HG03520 (cell line): ENCODE measurements at regions not wholly inside any gene's neighbourhood (a gene's known extent, or its start where the extent isn't known, plus 50 kb on each side); places are given as distances from the start of the nearest gene placed in this dataset.
A peak's percentile ranks its signal among the peaks of the same experiment; 100 is the strongest.

Source experiments
- ATAC-seq: cut with Tn5 transposase; IDR thresholded peaks from one replicate; pipeline ENCODE4 v1.9.1; 2021; ENCODE audit warnings: mild to moderate bottlenecking, moderate library complexity; ENCODE audit not compliant: unreplicated experiment

DNA sequence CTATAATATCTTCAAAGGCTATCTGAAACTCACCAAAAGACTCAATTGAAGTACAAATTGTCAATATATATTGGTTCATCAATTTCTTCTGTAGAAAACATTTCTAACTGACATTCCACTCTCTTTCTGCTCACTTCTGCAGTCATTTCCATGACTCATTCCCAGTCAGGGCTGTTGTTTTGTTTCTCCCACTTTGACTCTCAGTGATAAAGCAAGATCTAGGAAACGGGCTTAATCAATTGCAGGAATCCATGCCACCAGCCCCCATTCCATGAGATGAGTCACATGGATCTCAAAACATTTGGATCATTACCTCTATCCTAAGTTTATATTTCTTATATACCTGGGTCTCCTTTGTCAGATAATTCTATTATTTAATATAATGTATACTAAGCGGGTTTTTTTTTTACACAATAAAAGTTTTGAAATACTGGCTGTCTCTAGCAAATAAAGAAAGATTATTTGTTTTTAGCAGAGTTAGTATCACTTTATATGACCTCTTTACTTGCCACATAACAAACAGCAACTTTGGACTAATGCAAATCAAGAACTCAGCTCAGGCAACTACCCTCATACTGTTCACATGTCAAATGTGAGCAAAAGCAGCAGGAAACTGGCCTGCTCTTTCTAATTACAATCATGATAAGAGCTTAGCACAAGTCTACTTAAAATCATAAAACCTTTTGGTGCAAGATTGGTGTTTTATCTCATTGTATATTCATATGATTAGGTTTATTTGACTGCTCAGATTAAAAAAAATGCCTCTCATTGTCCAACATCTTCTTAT is 251.1 kb upstream of the PIK3C3 start:
- no peak for ATAC-seq

DNA sequence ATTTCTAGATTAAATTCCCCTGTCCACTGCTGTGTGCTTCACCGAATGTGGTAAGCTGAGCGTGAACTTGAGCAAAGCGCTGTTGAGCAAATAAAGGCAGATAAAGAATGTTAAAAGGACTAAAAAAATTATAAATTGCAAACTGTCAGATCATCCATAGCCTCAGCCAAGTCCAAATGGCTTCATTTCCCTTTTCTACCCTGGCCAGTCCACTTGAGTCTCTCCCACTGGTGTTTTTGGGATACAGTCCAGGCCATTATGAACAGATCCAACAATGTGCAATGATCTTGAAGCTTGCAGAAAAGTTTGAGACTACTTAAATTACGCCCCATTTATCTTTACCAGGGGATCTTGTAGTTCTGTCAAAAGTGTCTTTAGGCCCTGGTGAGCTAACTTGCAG is 254.6 kb upstream of the PIK3C3 start:
- ATAC-seq, result no peak

DNA sequence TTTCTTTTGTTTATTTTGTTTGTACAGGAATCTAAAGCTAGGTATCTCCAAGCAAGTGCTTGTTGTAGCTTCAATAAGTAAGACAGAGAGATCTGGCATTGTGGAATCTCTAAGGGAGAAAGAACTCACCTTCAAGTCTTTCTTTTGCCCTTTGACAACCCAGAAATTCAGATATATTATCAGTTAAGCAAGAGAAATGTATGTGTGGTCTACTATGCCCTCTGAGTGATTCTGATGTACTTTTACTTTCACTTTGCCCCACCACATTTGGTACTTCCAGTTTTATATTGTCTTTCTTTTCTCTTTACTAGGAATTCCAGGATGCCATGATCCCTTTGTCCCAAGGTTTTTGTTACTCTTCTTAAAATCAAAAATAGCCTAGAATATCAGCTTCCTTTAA is 259.6 kb upstream of the PIK3C3 start:
- ATAC-seq, result peak; percentile 51

DNA sequence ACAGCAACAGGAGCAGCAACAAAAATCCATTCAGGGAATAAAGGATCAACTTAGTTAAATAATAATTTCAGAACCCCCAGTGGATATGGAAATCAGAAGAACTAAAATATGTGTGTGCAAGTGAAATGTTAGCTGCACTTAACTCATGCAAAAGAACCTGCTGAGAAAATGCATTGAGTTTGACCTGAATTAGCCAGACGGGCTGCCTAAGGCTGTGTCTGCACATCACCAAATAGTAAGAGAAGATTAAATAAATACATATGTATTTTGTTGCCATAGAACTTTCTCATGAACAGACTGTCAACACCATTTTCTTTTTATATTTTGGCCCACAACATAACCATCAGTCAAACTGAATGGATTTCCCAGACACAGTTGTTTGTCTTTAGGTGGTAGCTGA is 262.0 kb upstream of the PIK3C3 start:
- no peak for ATAC-seq

DNA sequence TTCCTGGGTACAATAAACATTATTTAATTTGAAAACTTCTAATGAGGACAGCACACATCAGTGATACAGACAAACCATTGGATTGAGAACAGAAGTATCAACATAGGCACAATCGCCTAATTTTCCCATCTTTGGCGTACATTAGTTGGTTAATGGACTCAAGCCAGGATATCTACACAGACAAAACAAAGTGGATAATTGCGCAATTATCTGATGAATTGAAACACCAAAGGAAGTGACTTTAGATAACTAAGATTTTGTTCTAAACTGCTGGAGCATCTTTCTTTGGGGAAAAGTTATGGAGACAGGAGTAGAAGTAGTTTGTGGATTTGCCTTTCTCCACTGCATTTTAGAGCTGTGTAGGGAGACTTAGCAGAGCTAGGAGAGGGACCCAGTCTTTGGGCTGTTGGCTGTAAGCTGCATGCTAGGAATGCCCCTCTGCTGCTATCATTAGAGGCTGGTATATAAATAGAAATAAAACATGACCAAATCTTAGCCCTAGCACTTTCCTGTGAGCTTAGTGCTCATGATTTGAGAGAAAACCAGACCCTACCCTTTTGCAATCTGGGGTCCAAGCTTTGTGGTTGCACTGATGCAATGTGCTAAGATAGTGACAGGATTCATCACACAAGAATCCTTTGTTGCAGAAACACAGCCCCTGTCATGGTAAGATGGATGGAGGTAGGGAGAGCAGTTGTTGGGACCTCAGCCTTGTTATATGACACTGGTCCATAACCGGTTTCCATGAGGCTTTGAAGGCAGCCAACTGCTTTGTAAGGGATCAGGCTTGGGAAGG is 264.5 kb upstream of the PIK3C3 start:
- no peak for ATAC-seq

DNA sequence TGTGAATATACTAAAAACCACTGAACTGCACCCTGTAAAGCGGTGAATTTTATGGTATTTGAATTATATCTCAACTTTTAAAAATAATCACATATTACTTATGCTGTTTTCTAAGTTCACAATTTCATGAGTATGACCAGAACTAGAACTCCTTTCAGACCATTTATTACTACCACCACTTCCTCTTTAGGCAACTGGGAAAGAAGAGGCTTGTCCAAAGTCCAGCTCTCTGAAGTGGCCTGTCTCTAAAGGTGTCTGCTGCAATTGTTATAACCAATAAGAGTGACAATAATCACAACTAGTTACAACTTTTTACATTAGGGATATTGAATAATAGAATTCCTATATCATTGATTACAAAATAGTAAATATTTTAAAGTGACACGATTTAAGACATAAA is 267.9 kb upstream of the PIK3C3 start:
- no peak for ATAC-seq

DNA sequence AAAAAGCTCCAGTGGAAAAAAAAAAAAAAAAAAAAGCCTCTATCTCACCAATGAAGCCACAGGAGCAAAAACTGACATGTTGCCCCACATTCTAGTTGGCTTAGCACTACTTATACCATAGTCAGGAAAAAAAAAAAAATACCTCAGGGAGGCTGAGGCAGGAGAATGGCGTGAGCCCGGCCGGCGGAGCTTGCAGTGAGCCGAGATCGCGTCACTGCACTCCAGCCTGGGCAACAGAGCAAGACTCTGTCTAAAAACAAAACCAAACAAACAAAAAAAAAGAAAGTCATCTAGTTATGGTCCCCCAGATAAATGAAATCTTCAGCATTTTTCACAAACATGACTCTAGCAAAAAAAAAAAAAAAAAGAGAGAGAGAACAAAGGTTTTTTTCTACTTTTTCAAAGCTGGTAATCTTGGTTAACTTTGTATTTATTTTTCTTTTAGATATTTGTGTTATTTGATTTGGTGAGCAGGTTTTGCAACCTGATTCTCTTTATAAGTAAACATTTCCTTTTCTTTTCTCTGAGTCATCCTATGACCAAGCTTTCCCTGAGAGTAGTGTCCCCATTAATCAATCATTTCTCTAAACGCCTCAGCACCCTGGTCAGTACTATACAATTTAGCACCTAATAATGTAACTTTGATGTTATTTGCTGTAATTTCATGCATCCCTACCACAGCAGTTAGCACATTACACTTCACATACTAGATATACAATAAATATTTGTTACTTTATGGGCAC is 273.7 kb upstream of the PIK3C3 start:
- no peak for ATAC-seq

DNA sequence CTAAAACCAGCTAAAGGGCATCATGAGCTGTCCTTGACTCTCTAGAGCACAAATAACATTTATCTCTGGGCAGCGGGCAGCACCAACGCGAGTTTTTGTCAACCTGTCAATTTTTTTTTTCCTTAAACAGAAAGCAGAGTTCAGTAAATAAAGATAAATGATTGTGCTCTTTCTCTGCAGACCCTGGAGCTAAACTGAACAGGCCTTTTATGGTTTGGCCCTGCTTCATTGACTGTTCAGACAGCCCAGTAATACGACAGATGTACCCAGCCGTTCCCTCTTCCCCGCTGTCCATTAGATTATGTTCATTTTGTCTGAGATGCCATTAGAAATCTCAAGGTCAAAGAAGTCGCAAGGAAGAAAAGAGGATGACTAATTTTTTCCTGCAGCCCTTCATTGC is 280.5 kb upstream of the PIK3C3 start:
- ATAC-seq, result no peak

DNA sequence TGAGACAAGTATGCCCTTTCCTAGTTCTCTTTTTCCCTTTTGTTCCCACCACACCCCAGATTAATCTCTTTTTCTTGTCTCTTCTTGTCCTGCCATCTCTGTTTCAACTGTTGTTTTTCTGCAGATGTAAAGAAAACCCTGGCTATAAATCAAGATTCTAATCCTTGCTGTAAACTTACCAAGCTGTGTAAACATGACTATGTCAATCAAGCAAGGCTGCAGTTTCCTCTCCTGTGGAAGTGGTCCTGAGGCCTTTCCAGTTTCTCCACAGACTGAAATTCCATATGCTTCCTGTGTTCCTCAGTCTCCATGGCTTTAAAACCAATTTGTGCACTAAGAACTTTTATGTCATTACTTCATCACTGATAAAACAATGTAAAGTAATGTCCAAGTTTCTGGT is 288.8 kb upstream of the PIK3C3 start:
- ATAC-seq, result no peak

DNA sequence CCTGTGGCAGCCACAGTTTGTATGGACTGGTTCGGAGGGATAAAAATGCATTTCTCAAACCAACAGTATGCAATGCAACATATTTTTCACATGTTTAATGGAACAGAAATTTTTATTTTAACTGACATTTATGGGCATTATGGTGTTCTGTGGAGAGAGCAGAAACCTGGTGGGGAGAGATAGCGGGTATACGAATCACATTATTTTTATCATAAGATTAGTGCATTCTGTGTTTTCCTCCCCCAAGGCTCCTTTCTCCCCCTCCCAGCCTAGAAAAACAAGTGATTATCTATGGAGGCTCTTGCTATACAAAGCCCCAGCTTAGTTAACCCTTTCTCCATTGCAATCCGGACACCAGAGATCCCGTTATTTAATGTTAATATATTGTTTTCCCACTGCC is 289.8 kb upstream of the PIK3C3 start:
- ATAC-seq, result no peak

DNA sequence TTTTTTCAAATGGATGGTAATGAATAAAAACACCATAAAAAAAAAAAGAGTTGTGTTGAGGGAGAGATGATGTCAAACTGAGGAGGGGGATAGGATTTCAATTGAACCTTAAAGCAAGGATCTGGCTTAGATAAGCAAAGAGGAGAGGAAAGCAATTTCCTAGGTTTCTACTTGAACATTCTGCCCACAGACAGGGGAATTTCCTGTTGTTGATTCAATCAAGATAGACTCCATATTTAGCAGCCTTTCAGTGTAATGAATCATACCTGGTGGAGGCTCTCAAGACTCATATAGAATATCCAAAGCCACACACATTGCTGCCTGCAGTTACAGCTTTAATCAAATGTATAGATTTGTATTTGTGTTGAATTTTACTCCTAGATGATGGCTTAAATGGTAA is 294.4 kb upstream of the PIK3C3 start:
- no peak for ATAC-seq

DNA sequence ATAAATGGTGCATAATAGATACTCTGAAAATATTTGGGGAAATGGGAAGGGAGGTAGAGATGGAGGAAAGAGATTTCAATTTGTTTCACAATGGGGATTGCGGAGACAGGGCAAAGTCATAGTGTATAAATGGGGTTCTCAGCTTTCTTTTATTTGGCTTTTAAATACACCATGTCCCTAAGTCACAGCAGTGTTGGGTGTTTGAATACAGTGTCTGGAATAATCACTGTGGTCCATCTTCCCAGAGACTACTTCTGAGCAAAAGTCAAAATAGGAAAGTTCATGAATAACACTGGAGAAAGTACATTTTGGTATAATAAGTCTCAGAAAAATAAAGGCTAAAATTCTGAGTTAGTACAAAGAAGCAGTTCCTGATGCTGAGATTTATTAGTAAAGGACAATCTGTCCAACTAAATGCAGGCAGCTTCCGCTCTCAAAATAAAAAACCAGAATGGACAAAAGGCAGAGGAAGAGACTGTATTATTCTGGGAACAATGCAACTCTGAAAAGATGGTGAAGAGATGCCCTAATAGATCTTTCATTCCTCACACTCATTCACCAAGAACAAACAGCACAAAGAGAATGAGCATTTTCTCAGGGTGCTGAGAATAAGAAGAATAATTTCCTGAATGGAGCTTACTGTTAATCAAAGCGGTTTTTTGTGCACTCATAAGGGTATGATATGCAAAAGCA is 295.4 kb upstream of the PIK3C3 start:
- no peak for ATAC-seq

DNA sequence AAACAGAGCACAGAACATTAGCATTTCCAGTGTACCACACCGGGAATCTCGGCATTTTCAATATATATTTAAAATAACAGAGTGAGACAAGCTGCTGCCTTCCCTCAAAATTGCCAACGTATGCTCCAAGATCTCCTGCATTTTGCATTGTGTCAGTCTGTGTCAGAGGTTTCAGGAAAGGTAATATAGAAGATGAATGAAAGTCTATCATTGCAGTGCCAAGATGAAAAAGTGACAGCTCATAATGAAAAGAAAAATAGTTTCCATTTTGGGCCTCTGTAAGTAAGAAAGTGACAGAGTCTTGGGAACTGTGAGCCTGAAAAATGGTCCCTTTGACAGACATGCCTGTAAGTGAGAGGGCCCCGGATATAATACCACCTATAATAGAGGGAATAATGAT is 297.8 kb upstream of the PIK3C3 start:
- ATAC-seq, result no peak

DNA sequence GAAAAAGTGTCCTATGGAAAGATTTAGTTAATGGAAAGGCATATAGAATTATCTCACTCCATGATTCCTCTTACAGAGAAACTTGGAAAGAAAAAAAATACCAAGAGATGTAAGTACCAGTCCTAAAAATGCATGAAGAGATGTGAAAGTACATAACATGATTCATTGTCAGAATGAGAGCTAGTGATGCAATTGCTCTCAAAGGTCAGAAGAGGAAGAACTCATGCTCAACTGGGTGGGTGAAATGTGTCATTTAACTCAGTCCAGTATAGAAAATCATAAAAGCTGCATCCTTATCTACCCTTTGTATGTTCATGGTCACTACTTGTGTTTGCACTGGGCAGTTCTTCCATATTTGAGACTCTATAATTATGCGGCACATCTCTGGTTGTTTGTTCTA is 300.0 kb upstream of the PIK3C3 start:
- no peak for ATAC-seq

DNA sequence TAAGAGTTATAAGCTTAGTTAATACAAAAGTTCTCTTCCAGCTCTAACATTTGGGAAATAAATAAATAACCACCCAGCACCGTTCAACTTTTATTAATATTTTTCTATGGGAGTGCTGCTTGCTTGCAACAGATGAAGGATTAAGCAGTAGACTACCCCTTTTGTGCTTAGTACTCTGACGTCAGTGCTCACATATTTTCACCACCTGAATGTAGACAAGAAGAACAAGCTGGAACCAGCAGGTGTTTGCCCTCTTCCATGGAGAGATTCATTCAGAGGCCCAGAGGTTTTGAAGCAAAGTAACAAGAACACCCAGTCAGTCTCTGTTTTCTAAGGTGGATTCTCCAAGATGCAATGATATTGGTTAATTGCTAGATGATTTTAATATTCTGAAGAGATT is 307.1 kb upstream of the PIK3C3 start:
- no peak for ATAC-seq

DNA sequence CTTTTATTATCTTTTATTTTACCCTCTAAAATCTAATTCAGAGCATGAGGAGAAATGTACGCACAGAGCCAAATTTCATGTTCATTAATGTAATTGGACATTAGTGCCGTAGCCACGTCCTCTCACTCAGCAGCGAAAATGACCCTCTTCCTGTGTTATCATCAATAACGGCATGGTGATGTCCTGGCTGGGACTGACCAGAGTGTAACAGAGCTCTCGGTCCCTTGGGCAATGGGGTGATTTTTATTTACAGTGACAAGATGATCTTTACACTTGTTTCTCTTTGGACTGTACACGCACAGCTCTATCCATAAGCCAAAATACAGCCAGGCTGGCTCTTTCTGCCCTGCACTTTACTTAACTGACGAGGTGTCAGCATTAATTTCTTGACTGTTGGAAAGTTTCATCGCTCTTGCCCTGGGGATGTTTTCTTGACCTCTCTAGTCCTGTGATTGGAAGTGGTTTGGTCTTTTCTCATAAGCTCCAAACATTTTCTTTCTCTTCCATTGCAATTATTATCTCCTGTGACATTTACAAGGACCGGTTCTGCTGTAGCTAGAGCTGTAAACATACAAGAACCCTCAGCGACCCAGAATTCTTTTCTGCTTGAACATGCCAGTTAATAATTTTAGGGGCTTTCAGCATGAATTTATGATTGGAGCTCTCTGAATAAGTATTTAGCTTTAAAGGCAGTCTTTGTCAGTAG is 308.0 kb upstream of the PIK3C3 start:
- no peak for ATAC-seq

DNA sequence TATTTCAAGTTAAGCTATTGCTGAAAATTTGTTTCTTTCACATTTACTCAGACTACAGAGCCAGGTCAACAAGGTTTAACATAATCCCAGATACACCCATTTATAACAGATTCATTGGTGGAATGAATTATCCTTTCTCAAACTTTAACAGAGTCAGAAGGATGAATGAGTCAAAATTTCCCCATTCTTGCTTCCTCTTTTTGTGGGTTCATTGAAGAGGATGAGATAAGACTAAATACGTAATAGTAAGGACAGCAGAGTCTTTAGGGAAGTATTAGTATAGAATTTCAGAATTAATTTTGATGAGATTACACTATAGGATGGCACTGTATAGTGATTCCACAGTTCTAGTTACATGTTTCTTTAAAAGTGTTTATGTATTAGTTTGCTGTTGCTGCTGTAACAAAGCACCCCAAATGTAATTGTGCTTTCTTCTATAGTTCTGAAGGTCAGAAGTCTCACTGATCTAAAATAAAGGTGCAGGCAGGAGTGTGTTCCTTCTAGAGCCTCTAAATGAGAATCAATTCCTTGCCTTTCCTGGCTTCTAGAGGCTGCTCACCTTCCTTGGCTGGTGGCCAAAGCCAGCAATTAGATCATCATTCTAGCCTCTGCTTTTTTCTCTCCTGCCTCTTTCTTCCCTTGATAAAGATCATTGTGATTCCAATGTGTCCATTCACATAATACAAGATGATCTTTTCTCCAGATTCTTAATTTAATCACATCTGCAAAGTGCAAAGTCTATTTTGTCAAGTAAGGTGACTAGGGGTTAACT is 309.3 kb upstream of the PIK3C3 start:
- no peak for ATAC-seq

DNA sequence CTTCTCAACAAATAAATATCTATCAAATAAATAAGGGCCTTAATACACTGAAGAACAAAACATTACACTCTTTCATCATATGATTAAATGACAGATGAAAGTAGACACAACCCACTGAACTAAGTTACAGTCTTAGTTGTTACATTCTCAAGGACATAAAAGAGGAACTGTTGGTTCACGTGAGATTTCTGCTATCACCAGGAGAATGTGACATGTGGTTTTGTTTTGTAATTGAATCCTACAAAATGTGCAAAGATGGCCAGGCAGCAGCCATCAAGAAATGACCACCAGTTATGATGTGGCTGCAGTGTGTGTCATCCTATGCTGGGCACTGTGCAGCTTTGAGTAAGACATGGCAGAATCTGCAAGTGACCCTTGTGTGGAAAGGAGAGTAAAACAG is 310.6 kb upstream of the PIK3C3 start:
- no peak for ATAC-seq

DNA sequence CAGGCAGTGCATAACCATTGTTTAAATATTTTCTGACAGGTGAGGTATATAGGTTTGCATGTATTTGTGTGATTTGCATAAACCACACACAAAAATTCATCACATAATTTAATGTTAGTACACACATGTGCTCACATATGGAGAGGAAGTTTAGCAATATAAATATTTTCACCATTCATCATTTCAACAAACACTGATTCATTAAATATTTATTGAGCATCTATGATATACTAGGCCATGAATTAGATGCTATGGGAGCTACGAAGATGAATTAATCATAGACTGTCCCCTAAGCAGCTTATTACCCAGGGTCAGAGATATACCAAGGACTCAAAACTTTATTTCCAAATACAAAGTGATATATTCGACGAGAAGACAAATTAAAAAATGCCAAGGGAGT is 311.6 kb upstream of the PIK3C3 start:
- no peak for ATAC-seq

DNA sequence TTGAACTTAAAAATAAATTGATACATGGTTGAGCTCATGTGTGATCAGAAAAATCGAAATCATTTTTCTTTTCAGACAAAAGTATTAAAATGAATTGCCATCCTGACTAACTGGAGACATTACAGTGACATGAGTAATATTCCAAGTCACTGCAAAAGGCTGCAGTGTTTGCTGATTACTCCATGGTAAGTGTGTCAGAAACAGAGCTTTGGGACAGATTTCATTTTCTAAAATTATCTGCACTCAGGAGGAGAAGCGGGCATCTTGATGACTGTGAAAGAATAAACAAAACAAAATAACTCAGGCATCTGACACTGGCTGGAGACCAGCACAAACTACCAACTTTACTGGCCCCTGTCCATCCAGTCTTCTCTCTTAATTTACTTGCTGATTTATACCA is 312.3 kb upstream of the PIK3C3 start:
- no peak for ATAC-seq
